ENCODE measurements at regions not wholly inside any gene's neighbourhood (a gene's known extent, or its start where the extent isn't known, plus 50 kb on each side); places are given as distances from the start of the nearest gene placed in this dataset.

GRCh38 chr2:103010751-103011150 lies 248.9 kb downstream of the TMEM182 start:
- no peak for TF ChIP-seq CTCF (IDR thresholded peaks at IDR 0.05)
- TF ChIP-seq POLR2A (IDR thresholded peaks at IDR 0.05): no peak
